ENCODE measurements at regions not wholly inside any gene's neighbourhood (a gene's known extent, or its start where the extent isn't known, plus 50 kb on each side); places are given as distances from the start of the nearest gene placed in this dataset.

DNA sequence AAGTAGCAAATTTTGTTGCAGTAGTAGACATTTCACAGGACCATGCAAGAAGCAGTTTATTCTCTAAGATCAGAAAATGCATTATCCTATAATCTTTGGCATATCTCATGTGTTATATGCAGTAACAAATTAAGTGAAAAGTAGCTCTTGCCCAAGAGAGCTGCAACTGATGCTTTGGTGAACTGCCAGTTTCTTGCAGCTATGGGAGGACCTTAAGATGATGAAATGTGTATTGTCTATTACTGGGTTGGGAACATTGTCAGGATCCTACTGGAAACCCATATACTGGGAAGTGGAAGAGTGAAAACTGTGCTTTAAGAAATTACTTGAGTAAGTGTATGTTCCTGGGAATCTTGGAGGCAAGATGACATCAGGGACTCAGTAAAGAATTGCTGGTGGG, 238.8 kb downstream of the DACT1 start:
- Mint-ChIP-seq H3K4me1 (no peaks in the 10 kb centered on the region), H3K27me3 (peaks cover 1% of the 10 kb centered on the region), H3K36me3 (ENCODE audit: low read depth) (no peaks in the 10 kb centered on the region), H3K4me3 (no peak overlapping the region), H3K9me3 (no peaks in the 10 kb centered on the region), H3K27ac (no peak overlapping the region)
- intact Hi-C loops (cut with micrococcal nuclease), result no loop called here
- DNase-seq, result no peak

DNA sequence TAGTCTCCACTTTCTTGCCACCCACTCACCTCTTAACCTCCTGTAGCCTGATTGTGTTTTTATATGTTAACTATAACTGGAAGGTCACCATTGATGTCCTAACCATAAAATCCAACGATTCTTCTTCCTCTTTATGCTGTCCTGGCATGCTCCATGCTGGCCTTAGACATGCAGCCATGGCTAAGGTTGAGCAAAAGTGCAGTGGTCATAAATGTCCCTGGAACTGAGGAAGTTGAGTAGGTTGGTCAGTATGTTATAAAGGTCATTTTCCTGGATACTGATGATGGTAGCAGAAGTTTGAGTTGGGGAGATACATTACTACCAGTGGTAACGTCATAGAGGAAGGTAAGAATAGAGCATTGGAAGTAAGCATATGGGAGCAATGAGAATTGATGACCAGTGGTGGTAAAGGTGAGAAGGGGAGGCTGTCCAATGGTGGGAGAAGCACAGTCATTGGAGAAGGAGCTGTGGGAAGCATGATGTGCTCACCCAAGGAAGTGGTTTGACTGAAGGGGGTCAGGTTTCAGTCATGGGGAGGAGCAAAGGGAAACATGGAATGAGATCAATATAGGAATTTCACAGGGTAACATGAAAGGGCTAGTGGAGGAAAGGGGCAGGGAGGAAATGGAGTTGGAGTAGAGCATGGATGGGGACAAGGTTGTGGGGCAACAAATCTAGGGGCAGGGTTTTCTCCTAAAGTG, 240.8 kb downstream of the DACT1 start:
- DNase-seq, result no peak
- Mint-ChIP-seq H3K4me1 (no peaks in the 10 kb centered on the region), H3K36me3 (ENCODE audit: low read depth) (no peaks in the 10 kb centered on the region), H3K27me3 (peaks cover 1% of the 10 kb centered on the region), H3K4me3 (no peak overlapping the region), H3K27ac (no peak overlapping the region), H3K9me3 (no peaks in the 10 kb centered on the region)
- intact Hi-C loops (cut with micrococcal nuclease), result no loop called here

DNA sequence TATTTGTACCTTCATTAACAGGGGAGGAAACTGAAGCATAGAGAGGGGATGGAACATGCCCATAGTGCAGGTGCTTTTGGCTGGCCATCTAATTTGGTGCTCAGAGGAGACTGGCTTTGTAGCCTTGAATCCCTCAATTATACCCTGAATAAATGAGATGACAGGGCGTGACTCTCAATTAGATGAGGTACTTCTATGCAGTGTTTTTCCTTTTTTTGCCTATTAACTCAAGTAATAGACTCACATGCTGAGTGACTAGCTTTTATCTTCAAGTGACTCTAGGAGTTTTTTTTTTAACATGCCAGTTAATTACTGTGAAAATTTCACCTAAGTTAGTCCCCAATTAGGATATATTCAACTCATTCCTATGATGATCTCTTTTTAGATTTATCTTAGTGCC, 243.7 kb downstream of the DACT1 start:
- H3K4me3 Mint-ChIP-seq, result no peak overlapping the region
- H3K36me3 Mint-ChIP-seq (ENCODE audit: low read depth), result no peaks in the 10 kb centered on the region
- DNase-seq, result no peak
- no peaks in the 10 kb centered on the region for H3K4me1 Mint-ChIP-seq
- intact Hi-C loops (cut with micrococcal nuclease), result no loop called here
- H3K27me3 Mint-ChIP-seq, result peaks cover 1% of the 10 kb centered on the region
- no peak overlapping the region for H3K27ac Mint-ChIP-seq
- H3K9me3 Mint-ChIP-seq, result no peaks in the 10 kb centered on the region

- Mint-ChIP-seq H3K4me1 (no peaks in the 10 kb centered on the region), H3K27me3 (peaks cover 1% of the 10 kb centered on the region), H3K27ac (no peak overlapping the region), H3K36me3 (ENCODE audit: low read depth) (no peaks in the 10 kb centered on the region), H3K9me3 (no peaks in the 10 kb centered on the region), H3K4me3 (no peak overlapping the region)
- intact Hi-C loops (cut with micrococcal nuclease), result no loop called here
- no peak for DNase-seq
These were observed 244.8 kb downstream of the DACT1 start for GRCh38 chr14:58882577-58883018.

DNA sequence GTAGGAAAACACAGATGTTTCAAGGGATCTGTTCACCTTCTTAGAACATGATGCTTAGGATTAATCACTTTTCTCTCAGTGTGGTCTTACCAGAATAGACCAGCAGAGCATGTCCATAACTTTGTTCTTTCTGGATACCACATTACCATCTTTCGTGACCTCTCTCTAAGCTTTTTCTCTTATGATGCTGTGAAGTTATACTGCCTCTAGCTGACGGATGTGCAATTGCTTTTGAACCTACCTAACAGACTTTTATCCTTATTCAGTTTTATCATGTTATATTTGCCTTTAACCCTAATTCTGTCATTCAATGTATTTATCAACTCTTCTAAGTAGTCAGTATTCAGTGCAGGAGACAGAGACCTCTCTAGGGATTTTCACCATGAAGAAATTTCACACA, 246.7 kb downstream of the DACT1 start:
- intact Hi-C loops (cut with micrococcal nuclease), result no loop called here
- no peaks in the 10 kb centered on the region for H3K9me3 Mint-ChIP-seq
- no peak overlapping the region for H3K27ac Mint-ChIP-seq
- no peaks in the 10 kb centered on the region for H3K36me3 Mint-ChIP-seq (ENCODE audit: low read depth)
- no peak overlapping the region for H3K4me3 Mint-ChIP-seq
- no peak for DNase-seq
- no peaks in the 10 kb centered on the region for H3K4me1 Mint-ChIP-seq
- peaks cover 1% of the 10 kb centered on the region for H3K27me3 Mint-ChIP-seq

DNA sequence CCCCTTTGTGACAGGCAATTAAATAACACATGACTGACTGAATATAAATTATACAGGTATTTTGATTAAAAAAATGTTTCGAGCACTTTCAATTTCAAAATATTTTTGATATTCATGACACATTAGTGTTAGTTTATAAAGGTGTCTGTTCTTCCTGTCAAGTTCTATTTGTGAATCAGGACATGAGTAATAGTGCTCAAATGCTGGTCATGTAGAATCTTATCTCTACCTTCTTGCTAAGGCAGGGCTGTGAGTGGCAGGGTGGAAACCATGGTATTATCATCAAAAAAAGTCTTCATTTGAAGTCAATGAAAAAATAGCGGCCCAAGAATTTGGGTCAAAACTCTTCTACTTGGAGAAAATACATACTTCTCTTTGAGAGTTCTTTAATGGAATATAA, 250.2 kb downstream of the DACT1 start:
- H3K36me3 Mint-ChIP-seq (ENCODE audit: low read depth), result no peaks in the 10 kb centered on the region
- H3K4me1 Mint-ChIP-seq, result no peaks in the 10 kb centered on the region
- DNase-seq, result no peak
- no peak overlapping the region for H3K27ac Mint-ChIP-seq
- intact Hi-C loops (cut with micrococcal nuclease), result no loop called here
- no peak overlapping the region for H3K4me3 Mint-ChIP-seq
- no peaks in the 10 kb centered on the region for H3K9me3 Mint-ChIP-seq
- H3K27me3 Mint-ChIP-seq, result peaks cover 1% of the 10 kb centered on the region

GRCh38 chr14:58898655-58899316, 261.0 kb downstream of the DACT1 start:
- H3K27ac Mint-ChIP-seq, result no peak overlapping the region
- no peaks in the 10 kb centered on the region for H3K9me3 Mint-ChIP-seq
- no peak overlapping the region for H3K4me3 Mint-ChIP-seq
- intact Hi-C loops (cut with micrococcal nuclease), result no loop called here
- H3K36me3 Mint-ChIP-seq (ENCODE audit: low read depth), result no peaks in the 10 kb centered on the region
- H3K27me3 Mint-ChIP-seq, result peaks cover 7% of the 10 kb centered on the region
- no peaks in the 10 kb centered on the region for H3K4me1 Mint-ChIP-seq
- no peak for DNase-seq

GRCh38 chr14:58899317-58899713, 261.6 kb downstream of the DACT1 start:
- intact Hi-C loops (cut with micrococcal nuclease), result no loop called here
- no peak overlapping the region for H3K27ac Mint-ChIP-seq
- no peaks in the 10 kb centered on the region for H3K9me3 Mint-ChIP-seq
- no peaks in the 10 kb centered on the region for H3K36me3 Mint-ChIP-seq (ENCODE audit: low read depth)
- H3K4me3 Mint-ChIP-seq, result no peak overlapping the region
- no peaks in the 10 kb centered on the region for H3K4me1 Mint-ChIP-seq
- H3K27me3 Mint-ChIP-seq, result peaks cover 7% of the 10 kb centered on the region
- DNase-seq, result no peak

DNA sequence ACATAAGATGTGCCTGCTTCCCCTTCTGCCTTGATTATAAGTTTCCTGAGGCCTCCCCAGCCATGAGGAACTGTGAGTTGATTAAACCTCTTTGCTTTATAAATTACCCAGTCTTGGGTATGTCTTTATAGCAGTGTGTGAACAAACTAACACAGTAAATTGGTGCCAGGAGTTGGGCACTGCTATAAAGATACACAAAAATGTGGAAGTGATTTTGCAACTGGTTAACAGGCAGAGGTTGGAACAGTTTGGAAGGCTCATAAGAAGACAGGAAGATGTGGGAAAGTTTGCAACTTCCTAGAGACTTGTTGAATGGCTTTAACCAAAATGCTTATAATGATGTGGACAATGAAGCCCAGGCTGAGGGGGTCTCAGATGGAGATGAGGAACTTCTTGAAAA, 264.1 kb downstream of the DACT1 start:
- H3K27me3 Mint-ChIP-seq, result no peaks in the 10 kb centered on the region
- H3K4me3 Mint-ChIP-seq, result no peak overlapping the region
- intact Hi-C loops (cut with micrococcal nuclease), result no loop called here
- H3K27ac Mint-ChIP-seq, result no peak overlapping the region
- H3K9me3 Mint-ChIP-seq, result no peaks in the 10 kb centered on the region
- no peaks in the 10 kb centered on the region for H3K36me3 Mint-ChIP-seq (ENCODE audit: low read depth)
- H3K4me1 Mint-ChIP-seq, result no peaks in the 10 kb centered on the region
- no peak for DNase-seq

DNA sequence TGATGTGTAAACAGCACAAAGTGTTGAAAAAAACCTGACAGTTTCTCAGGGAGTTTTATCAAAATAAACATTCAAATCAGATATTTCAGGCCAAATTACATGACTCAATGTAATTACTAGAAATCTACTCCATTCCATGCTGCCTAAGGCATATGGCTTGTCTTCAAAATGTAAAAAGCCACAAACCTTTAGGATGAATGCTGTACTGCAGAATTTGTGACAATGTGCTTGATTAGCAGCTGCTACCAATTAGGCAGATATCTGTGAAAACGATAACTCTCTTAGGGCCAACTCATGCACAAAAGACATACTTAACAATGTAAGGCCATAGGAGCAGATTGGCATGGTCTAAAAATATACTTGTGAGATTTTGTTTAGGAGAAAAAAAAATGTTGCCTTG, 267.0 kb downstream of the DACT1 start:
- Mint-ChIP-seq H3K27me3 (no peaks in the 10 kb centered on the region), H3K4me1 (no peaks in the 10 kb centered on the region), H3K9me3 (no peaks in the 10 kb centered on the region), H3K4me3 (no peak overlapping the region), H3K27ac (no peak overlapping the region), H3K36me3 (ENCODE audit: low read depth) (no peaks in the 10 kb centered on the region)
- no peak for DNase-seq
- intact Hi-C loops (cut with micrococcal nuclease), result no loop called here

GRCh38 chr14:58907803-58908202, 270.0 kb downstream of the DACT1 start:
- Mint-ChIP-seq H3K27me3 (no peaks in the 10 kb centered on the region), H3K4me3 (no peak overlapping the region), H3K27ac (no peak overlapping the region), H3K36me3 (ENCODE audit: low read depth) (no peaks in the 10 kb centered on the region), H3K4me1 (no peaks in the 10 kb centered on the region), H3K9me3 (no peaks in the 10 kb centered on the region)
- intact Hi-C loops (cut with micrococcal nuclease), result no loop called here
- DNase-seq, result no peak

GRCh38 chr14:58912287-58912686, 274.5 kb downstream of the DACT1 start:
- no peaks in the 10 kb centered on the region for H3K9me3 Mint-ChIP-seq
- DNase-seq, result no peak
- H3K4me1 Mint-ChIP-seq, result no peaks in the 10 kb centered on the region
- H3K36me3 Mint-ChIP-seq (ENCODE audit: low read depth), result no peaks in the 10 kb centered on the region
- intact Hi-C loops (cut with micrococcal nuclease), result no loop called here
- H3K27ac Mint-ChIP-seq, result no peak overlapping the region
- H3K4me3 Mint-ChIP-seq, result no peak overlapping the region
- H3K27me3 Mint-ChIP-seq, result no peaks in the 10 kb centered on the region

GRCh38 chr14:58912799-58913432, 275.2 kb downstream of the DACT1 start:
- H3K4me1 Mint-ChIP-seq, result no peaks in the 10 kb centered on the region
- intact Hi-C loops (cut with micrococcal nuclease), result no loop called here
- H3K9me3 Mint-ChIP-seq, result no peaks in the 10 kb centered on the region
- H3K4me3 Mint-ChIP-seq, result no peak overlapping the region
- no peaks in the 10 kb centered on the region for H3K36me3 Mint-ChIP-seq (ENCODE audit: low read depth)
- DNase-seq, result no peak
- H3K27me3 Mint-ChIP-seq, result no peaks in the 10 kb centered on the region
- no peak overlapping the region for H3K27ac Mint-ChIP-seq

- no peaks in the 10 kb centered on the region for H3K4me1 Mint-ChIP-seq
- no peaks in the 10 kb centered on the region for H3K9me3 Mint-ChIP-seq
- H3K27me3 Mint-ChIP-seq, result no peaks in the 10 kb centered on the region
- no peak overlapping the region for H3K27ac Mint-ChIP-seq
- H3K36me3 Mint-ChIP-seq (ENCODE audit: low read depth), result no peaks in the 10 kb centered on the region
- intact Hi-C loops (cut with micrococcal nuclease), result no loop called here
- DNase-seq, result no peak
- H3K4me3 Mint-ChIP-seq, result no peak overlapping the region
These were observed 274.1 kb upstream of the DAAM1 start for GRCh38 chr14:58914279-58914855.

Data from activated CD4-positive, alpha-beta T cell treated with anti-CD3 and anti-CD28 coated beads, Interleukin-2, amount 10 ng/mL, durations not matched to agents 24 days and 14 days (primary cell).